ENCODE measurements at regions not wholly inside any gene's neighbourhood (a gene's known extent, or its start where the extent isn't known, plus 50 kb on each side); places are given as distances from the start of the nearest gene placed in this dataset.

DNA sequence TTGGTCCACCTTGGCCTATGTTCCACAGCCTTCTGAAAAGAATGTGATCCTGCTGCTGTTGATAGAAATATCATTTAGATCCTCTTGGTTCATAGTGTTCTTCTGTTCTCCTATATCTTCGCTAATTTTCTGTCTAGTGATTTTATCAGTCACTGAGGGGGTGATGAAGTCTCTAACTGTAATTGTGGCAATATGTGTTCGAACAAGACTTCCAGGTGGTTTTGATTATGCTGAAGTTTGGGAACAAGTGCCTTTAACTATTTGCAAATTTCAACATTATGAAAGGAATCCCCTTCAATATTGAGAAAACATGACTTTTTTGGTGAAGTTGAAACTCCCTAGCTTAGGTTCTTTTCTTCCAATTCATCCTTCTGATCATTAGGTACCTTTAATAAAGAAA lies 140.4 kb downstream of the MTX2 start:
- DNase-seq, result no peak
- Histone ChIP-seq H3K36me3 (replicated peaks) (no peaks in the 10 kb centered on the region), H3K4me3 (ENCODE audit: low read depth, low read length) (no peak overlapping the region), H3K27ac (no peak overlapping the region), H3K27me3 (replicated peaks) (no peaks in the 10 kb centered on the region)
- in situ Hi-C loops (cut with HindIII; ENCODE audit: low pct_ligation_motif_present, low sequenced_read_pairs), result no loop called here
- TF ChIP-seq, protein P1, sequence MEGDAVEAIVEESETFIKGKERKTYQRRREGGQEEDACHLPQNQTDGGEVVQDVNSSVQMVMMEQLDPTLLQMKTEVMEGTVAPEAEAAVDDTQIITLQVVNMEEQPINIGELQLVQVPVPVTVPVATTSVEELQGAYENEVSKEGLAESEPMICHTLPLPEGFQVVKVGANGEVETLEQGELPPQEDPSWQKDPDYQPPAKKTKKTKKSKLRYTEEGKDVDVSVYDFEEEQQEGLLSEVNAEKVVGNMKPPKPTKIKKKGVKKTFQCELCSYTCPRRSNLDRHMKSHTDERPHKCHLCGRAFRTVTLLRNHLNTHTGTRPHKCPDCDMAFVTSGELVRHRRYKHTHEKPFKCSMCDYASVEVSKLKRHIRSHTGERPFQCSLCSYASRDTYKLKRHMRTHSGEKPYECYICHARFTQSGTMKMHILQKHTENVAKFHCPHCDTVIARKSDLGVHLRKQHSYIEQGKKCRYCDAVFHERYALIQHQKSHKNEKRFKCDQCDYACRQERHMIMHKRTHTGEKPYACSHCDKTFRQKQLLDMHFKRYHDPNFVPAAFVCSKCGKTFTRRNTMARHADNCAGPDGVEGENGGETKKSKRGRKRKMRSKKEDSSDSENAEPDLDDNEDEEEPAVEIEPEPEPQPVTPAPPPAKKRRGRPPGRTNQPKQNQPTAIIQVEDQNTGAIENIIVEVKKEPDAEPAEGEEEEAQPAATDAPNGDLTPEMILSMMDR (IDR thresholded peaks at IDR 0.05; ENCODE audit: low read depth, low read length, missing control alignments), result no peak

DNA sequence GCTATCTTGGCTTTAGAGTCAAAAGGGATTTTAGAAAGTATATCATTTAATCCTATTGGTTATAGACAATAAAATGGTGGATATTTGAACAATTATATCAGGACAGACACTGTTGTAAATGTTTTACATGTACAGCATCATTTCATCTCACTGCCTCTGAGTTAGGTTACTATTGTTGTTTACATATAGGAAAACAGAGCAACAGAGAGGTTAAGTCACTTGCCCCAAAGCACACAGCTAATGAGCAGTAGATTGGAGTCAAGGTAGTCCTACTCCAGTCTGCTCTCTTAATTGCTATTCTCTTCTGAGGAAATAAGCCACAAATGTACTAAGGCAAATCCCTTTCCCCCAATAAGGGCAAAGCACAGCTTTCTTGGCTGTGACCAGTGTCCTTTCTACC lies 142.9 kb downstream of the MTX2 start:
- Histone ChIP-seq H3K27ac (no peak overlapping the region), H3K27me3 (replicated peaks) (no peaks in the 10 kb centered on the region), H3K36me3 (replicated peaks) (no peaks in the 10 kb centered on the region), H3K4me3 (ENCODE audit: low read depth, low read length) (no peak overlapping the region)
- DNase-seq, result no peak
- in situ Hi-C loops (cut with HindIII; ENCODE audit: low pct_ligation_motif_present, low sequenced_read_pairs), result no loop called here
- TF ChIP-seq, protein P1 (IDR thresholded peaks at IDR 0.05; ENCODE audit: low read depth, low read length, missing control alignments), result no peak

DNA sequence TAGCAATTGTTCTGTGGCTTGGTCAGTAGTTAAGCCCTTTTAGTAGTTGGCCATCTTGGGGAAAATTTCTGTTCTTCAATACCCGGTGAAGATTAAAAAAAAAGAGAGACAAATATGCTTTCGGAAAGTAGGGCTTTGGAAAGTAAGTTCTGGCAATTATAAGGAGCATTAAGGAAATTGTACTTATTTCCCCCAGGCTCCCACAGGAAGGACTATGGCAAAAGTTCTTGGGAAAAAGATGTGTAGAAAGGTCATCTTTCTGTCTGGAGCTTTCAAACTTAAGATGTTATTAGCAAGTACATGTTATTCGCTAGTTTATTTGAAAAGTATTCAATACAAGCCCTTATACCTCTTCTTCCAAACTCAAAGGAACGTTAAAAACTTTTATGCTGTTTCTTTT lies 144.5 kb downstream of the MTX2 start:
- TF ChIP-seq, protein P1 (IDR thresholded peaks at IDR 0.05; ENCODE audit: low read depth, low read length, missing control alignments), result no peak
- Histone ChIP-seq H3K4me3 (ENCODE audit: low read depth, low read length) (no peak overlapping the region), H3K27me3 (replicated peaks) (no peaks in the 10 kb centered on the region), H3K36me3 (replicated peaks) (no peaks in the 10 kb centered on the region), H3K27ac (no peak overlapping the region)
- in situ Hi-C loops (cut with HindIII; ENCODE audit: low pct_ligation_motif_present, low sequenced_read_pairs), result no loop called here
- no peak for DNase-seq

DNA sequence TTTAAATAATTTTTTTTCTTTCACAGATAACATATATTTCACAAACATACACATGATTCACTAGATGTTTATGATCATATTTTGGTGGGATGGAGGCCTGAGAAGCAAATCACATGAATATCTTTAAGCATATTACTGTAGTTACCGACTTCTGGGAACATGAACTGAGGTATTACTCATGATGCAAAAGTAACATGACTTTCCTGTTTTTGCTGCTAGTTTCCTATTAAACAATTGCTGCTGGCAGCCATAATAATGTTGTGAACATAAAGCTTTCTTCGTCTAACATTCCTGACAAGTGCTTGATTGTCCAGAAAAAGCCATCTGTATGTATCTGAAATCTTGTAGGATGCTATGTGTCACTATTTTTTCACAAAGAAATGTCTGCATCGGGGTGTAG lies 145.4 kb downstream of the MTX2 start:
- Histone ChIP-seq H3K36me3 (replicated peaks) (no peaks in the 10 kb centered on the region), H3K27ac (no peak overlapping the region), H3K4me3 (ENCODE audit: low read depth, low read length) (no peak overlapping the region), H3K27me3 (replicated peaks) (no peaks in the 10 kb centered on the region)
- TF ChIP-seq, protein P1 (IDR thresholded peaks at IDR 0.05; ENCODE audit: low read depth, low read length, missing control alignments), result no peak
- in situ Hi-C loops (cut with HindIII; ENCODE audit: low pct_ligation_motif_present, low sequenced_read_pairs), result no loop called here
- DNase-seq, result no peak

DNA sequence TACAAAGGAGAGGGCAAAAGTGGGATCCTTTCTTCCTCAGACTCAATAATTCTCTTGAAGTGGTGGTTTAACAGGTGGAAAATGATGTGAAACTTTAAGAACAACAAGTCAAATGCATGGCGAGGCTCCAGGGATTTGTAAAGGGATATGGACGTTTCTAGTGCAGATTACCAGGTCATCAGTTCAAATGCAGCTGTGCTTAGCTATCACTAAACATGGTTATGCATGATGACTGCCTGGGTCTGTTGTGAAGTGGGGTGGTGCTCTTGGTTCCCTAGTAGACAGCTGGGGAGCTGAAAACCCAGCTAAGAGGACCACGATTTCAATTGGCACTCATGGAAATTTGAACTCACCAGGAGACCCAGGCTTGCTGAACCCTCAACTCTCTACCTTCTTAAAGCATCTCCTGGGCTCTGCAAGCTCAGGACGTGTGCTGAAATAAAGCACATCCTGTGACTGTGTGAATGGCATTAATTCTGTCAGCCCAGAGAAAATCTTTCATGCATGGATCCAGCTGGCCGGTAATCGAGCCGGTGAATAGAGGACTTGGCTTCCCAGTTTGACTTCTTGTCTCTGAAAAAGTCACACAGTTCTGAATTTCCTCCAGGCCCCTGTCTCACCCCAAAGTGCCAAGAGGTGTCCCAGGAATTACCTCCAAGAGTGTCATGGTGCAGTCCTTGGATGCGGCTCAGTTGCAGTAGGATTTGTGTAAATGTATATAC lies 146.1 kb downstream of the MTX2 start:
- DNase-seq, result no peak
- TF ChIP-seq, protein P1 (IDR thresholded peaks at IDR 0.05; ENCODE audit: low read depth, low read length, missing control alignments), result no peak
- H3K4me3 ChIP-seq (ENCODE audit: low read depth, low read length), result no peak overlapping the region
- H3K27ac ChIP-seq, result no peak overlapping the region
- in situ Hi-C loops (cut with HindIII; ENCODE audit: low pct_ligation_motif_present, low sequenced_read_pairs), result no loop called here
- no peaks in the 10 kb centered on the region for H3K27me3 ChIP-seq (replicated peaks)
- H3K36me3 ChIP-seq (replicated peaks), result no peaks in the 10 kb centered on the region

DNA sequence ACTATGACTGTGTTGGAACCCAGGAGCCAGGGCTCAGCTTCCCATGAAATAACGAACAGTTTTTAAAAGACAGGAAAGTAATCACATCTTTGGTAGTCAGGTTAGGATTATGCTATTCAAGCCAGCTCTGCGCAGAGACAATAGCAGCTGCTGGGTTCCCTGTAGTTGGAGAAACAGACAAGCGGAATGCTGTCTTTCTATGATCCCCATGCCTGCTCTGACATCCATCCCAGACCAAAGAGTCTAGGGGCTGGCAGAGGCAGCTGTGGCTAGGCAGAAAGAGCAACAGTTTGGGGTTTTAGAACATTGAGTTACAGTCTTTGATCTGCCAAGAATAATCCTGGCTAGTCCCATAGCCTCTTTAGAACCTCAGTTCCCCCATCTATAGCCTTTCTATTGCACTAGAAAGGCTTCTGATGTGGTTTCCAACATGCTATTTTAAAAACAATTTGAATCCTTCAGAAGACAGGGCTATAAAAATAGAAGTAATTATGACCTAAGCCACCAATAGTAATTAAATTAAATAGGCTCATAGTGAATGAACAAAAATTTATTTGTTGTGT lies 146.8 kb downstream of the MTX2 start:
- Histone ChIP-seq H3K27ac (no peak overlapping the region), H3K27me3 (replicated peaks) (no peaks in the 10 kb centered on the region), H3K4me3 (ENCODE audit: low read depth, low read length) (no peak overlapping the region), H3K36me3 (replicated peaks) (no peaks in the 10 kb centered on the region)
- DNase-seq, result no peak
- in situ Hi-C loops (cut with HindIII; ENCODE audit: low pct_ligation_motif_present, low sequenced_read_pairs), result no loop called here
- TF ChIP-seq, protein P1 (IDR thresholded peaks at IDR 0.05; ENCODE audit: low read depth, low read length, missing control alignments), result no peak
